22Rv1 (cell line): ENCODE measurements at regions not wholly inside any gene's neighbourhood (a gene's known extent, or its start where the extent isn't known, plus 50 kb on each side); places are given as distances from the start of the nearest gene placed in this dataset.

Experiments
- H3K27ac ChIP-seq: fragments of 450-650 bp; 2 replicates; pipeline ENCODE4 v1.5.1; 2017
- ZFX ChIP-seq: fragments of 450-650 bp; IDR thresholded peaks from 2 replicates; pipeline ENCODE4 v1.6.1; 2017; ENCODE audit warnings: antibody characterized with exemption, borderline replicate concordance
- TF ChIP-seq, protein P1 (sequence below): fragments of 450-650 bp; IDR thresholded peaks from 2 replicates; pipeline ENCODE4 v1.5.1; 2017; ENCODE audit warnings: mild to moderate bottlenecking

DNA sequence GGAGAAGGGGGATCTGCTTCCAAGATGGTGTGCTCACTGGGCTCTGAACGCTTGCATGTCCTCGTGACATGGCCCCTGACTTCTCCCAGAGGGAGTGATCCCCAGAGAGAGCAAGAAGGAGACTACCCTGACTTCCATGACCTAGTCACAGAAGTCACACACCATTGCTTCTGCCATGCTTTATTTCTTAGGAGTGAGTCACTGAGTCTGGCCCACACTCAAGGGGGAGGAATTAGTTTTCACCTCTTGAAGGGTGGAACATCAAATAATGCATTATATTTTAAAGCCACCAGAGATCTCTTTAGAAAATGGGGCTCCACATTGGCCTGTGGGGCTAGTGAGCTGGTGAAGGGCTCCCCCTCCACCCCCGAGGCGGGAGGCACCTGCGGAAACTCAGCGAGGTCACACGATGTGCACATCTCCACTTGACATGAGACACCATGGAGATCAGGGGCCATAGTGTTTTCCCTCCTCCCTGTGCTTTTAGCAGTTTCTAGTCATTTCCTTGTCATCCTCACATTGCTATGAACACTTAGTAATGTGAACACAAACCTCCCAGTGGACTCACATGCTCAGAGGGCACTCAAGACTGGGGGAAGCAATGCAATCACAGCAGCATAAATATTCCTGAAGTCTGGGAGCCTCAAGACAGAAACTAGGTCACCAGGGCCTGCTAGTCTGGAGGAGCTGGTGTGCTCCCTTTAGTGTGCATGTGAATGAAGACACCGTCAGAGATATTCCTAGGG, 87.4 kb upstream of the FZD10 start:
- no peak for TF ChIP-seq ZFX
- TF ChIP-seq, protein P1, sequence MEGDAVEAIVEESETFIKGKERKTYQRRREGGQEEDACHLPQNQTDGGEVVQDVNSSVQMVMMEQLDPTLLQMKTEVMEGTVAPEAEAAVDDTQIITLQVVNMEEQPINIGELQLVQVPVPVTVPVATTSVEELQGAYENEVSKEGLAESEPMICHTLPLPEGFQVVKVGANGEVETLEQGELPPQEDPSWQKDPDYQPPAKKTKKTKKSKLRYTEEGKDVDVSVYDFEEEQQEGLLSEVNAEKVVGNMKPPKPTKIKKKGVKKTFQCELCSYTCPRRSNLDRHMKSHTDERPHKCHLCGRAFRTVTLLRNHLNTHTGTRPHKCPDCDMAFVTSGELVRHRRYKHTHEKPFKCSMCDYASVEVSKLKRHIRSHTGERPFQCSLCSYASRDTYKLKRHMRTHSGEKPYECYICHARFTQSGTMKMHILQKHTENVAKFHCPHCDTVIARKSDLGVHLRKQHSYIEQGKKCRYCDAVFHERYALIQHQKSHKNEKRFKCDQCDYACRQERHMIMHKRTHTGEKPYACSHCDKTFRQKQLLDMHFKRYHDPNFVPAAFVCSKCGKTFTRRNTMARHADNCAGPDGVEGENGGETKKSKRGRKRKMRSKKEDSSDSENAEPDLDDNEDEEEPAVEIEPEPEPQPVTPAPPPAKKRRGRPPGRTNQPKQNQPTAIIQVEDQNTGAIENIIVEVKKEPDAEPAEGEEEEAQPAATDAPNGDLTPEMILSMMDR: no peak

DNA sequence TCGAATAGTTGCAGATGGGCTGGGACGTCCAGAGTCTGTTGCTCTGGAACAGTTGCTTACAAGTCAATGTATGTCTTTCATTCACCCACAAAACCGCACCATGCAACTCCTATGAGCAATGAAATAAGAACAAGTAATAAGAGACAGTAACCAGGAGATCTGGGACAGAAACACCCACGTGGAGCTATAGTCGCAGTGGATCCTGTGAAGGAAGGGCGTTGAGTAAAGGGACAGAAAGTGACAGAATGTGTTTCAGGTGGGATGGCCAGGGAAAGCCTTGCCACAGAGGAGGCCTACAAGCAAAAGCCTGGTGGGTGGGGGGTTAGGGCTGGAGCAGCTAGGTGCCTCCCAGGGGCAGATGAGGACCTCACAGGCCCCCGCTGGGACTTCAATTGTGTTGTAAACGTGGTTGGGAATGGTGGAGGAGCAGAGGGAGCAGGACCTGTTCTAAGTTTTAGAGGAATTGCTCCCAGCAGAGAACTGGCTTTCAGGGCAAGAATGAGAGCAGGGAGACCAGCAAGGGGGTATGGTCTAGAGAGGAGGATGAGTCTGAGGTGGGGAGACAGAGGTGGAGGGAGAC, 86.7 kb upstream of the FZD10 start:
- TF ChIP-seq, protein P1: no peak
- H3K27ac ChIP-seq: no peak overlapping the region

More for the DNA sequence above, 87.4 kb upstream of the FZD10 start:
- H3K27ac ChIP-seq: no peak overlapping the region

DNA sequence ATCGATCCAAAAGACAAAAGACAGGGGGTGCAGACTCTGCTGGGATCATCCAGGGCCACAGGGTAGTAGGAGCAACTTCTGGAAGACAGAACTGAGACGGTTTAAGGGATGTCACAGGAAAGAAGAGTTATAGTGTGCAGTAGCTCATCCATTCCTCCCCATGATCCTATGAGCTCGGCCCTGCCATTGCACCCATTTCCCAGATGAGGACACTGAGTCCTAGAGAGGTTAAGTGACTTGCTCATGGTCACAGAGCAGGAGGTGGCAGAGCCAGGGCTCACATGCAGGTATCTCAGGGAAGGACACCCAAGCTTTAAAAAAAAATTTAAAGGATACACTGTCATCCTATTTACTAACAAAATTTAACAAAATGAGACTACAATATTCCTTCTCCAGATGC, 86.1 kb upstream of the FZD10 start:
- no peak for TF ChIP-seq ZFX
- TF ChIP-seq, protein P1: no peak
- no peak overlapping the region for H3K27ac ChIP-seq

DNA sequence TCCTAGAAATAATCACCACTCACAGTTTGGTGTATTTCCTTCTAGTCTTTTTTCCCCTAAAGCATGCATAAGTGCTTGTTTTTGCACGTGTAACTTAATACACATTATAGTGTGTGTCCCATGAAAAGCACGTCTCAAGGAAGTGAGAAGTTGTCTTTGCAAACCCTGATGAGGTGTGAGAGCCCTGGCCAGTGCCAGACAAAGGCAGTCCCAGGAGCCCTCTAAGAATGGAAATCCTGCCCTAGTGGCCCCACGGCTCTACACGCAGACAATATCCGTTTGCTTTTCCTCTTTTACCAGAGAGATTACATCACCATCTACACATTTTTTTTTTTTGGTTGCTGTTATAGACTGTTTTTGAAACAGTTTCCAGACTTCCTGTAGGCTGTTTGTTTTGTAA, 85.5 kb upstream of the FZD10 start:
- TF ChIP-seq, protein P1: no peak
- no peak for TF ChIP-seq ZFX
- H3K27ac ChIP-seq: no peak overlapping the region

DNA sequence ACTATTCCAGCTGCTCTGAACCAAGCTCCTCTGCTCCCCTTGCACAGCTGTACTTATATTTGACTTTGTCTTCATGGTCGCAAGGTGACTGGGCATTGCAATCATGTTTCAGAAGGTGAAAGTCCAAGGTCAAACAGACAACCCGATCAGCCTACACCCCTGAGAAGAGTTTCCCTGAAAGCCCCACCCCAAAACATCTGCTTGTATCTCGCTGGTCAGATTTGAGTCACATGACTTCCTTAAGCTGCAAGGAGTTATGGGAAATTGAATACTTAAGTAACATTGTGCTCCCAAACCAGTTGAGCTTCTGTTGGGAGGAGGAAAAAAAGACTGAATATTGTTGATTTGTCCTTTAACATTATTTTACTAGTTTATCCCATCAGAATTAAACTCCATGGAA, 83.4 kb upstream of the FZD10 start:
- no peak overlapping the region for H3K27ac ChIP-seq
- TF ChIP-seq ZFX: no peak
- TF ChIP-seq, protein P1: no peak

DNA sequence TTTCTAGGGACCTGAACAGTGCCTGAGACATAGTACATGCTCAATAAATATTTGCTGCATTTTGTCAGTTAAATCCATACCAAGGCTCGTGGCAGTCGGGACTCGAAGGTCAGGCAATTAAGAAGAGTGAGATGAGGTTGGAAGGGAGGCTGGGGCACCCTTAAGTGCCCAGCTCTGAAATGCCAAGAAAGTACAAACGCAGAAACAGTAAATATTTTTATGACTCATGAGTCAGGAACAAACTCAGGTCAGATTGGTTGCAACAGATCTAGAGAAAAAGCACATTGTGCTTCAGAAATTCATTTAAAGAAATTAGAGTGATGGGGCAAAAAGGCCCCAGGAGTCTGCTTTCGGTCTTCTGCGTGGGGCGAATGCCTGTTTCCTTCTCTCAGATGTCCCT, 83.0 kb upstream of the FZD10 start:
- H3K27ac ChIP-seq: no peak overlapping the region
- no peak for TF ChIP-seq ZFX
- TF ChIP-seq, protein P1: no peak

DNA sequence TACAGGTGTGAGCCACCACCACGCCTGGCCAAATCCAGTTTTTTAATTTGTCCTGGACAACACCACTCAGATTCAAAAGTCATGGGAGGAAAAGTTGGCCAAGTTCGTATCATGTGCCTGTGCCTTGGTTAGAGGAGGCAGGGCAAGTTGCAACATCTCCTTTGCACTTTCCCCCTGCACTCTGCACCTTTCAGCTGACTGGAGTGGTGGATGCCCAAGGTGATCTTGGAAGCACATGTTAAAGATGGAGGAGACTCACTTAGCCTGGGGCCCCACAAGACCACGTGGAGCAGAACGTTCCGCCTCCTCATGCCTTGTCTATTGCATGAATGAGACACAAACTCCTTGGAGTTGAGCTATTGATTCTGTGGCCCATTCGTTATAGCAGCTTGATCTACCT, 82.1 kb upstream of the FZD10 start:
- no peak overlapping the region for H3K27ac ChIP-seq

More for the DNA sequence above, 82.1 kb upstream of the FZD10 start:
- TF ChIP-seq ZFX: no peak
- TF ChIP-seq, protein P1: no peak
